PFSK-1 (cell line): ENCODE measurements at regions not wholly inside any gene's neighbourhood (a gene's known extent, or its start where the extent isn't known, plus 50 kb on each side); places are given as distances from the start of the nearest gene placed in this dataset.

ENCODE experiments used
- POLR2AphosphoS5 ChIP-seq: IDR thresholded peaks from 2 replicates; pipeline ENCODE4 v1.6.1; 2012; ENCODE audit warnings: low read depth, mild to moderate bottlenecking, control low read depth, low read length, moderate library complexity
- SIN3A ChIP-seq: IDR thresholded peaks from 2 replicates; pipeline ENCODE4 v1.6.1; 2012; ENCODE audit warnings: mild to moderate bottlenecking, low read length, moderate library complexity, borderline replicate concordance; ENCODE audit not compliant: insufficient read depth
- TAF1 ChIP-seq: IDR thresholded peaks from 2 replicates; pipeline ENCODE4 v1.6.1; 2012; ENCODE audit warnings: low read length, control low read depth, borderline replicate concordance; ENCODE audit not compliant: insufficient read depth

GRCh38 chr3:197427021-197427420, 128.6 kb upstream of the DLG1 start:
- TF ChIP-seq TAF1, result no peak
- no peak for TF ChIP-seq SIN3A
- no peak for TF ChIP-seq POLR2AphosphoS5
